GM21526 (cell line): ENCODE measurements at regions not wholly inside any gene's neighbourhood (a gene's known extent, or its start where the extent isn't known, plus 50 kb on each side); places are given as distances from the start of the nearest gene placed in this dataset.
"Not testable (repeated sequence)": the region's sequence is repeated elsewhere in the genome, so short reads cannot be mapped to it uniquely, and the experiment has no call there.

Source experiments
- ATAC-seq: cut with Tn5 transposase; IDR thresholded peaks from one replicate; pipeline ENCODE4 v1.9.1; 2021; ENCODE audit warnings: moderate library complexity; ENCODE audit not compliant: unreplicated experiment, low FRiP score

DNA sequence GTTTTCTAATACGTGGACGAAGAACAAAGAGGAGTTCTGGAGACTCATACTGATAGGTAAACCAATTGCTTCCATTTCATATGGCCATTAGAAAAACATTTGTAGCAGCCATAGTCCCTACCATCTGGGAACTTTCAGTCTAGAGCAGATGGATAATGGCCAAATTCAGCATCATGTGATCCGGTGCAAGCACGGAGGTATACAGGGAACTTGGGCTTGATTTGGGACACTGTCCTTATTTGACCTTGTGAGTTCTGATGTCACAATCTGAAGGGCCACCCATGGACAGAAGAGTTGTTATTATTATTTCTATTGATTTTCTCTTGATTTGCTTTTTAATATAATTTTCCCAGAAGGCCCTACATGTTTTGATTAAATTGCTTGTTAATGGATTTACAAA, 154.6 kb upstream of the ZNF267 start:
- no peak for ATAC-seq

- ATAC-seq = no peak
These were observed 146.1 kb upstream of the ZNF267 start for GRCh38 chr16:31727553-31727952.

DNA sequence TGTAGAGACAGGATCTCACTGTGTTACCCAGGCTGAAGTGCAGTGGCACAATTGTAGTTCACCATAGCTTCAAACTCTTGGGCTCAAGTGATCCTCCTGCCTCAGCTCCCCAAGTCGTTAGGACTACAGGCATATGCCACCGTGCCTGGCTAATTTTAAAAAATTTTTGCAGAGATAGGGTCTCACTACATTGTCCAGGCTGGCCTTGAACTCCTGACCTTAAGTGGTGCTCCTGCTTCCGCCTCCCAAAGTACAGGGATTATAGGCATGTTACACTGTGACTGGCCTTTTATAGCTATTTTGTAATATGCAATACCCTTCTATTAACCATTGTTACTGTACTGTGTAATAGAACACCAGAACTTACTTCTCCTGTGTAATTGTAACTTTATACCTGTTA, 139.3 kb upstream of the ZNF267 start:
- no peak for ATAC-seq

DNA sequence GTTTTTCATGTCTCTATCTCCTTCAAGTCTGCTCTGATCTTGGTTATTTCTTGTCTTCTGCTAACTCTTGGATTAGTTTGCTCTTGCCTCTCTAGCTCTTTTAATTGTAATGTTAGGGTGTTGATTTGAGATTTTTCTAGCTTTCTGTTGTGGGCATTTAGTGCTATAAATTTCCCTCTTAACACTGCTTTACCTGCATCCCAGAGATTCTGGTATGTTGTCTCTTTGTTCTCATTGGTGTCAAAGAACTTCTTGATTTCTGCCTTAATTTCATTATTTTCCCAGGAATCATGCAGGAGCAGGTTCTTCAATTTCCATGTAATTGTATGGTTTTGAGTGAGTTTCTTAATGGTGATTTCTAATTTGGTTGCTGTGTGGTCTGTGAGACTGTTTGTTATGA, 128.5 kb upstream of the ZNF267 start:
- not testable (repeated sequence) for ATAC-seq

GRCh38 chr16:31745900-31746299, 127.7 kb upstream of the ZNF267 start:
- no peak for ATAC-seq

- ATAC-seq = no peak
These were observed 118.5 kb upstream of the ZNF267 start for GRCh38 chr16:31754998-31755615.

DNA sequence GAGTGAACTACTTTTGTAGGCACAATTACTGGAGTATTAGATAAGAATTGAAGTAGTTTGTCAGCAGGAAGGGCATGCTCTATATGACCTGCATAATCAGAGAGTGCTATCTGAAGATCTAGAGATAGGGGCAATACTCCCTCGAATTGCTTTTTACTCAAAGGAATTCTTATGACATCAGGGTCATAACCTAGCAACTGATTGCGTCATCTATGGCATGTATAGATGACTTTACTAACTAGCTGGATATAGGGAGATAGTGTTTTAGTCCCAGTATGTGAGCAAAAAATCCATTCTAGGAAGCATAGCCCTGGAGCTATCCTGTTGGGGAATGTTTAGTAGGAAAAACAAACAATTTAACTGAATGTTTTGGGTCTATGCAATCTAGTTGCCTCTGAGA, 109.5 kb upstream of the ZNF267 start:
- no peak for ATAC-seq

DNA sequence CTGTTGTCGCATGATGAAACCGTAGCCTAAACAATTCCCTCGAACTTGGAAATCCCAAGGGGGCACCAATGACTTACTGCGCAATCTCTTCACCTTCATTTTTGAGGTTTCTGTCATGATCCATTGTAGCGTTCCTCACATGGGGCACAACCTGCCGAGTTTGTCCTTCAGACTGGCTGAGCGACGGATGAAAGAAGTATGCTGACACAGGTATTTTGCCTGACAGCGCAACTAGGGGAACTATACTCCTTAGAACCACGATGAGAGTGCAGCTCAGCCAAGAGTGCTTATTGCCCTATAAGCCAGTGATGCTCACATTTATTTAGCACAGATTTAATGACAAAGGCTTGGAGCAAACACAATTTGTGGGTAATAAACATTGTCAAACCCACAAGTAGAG, 106.3 kb upstream of the ZNF267 start:
- no peak for ATAC-seq

- ATAC-seq = no peak
These were observed 93.3 kb upstream of the ZNF267 start for GRCh38 chr16:31780342-31780741.

GRCh38 chr16:31785126-31785525, 88.5 kb upstream of the ZNF267 start:
- no peak for ATAC-seq

GRCh38 chr16:31807086-31807485, 66.5 kb upstream of the ZNF267 start:
- no peak for ATAC-seq

- ATAC-seq = no peak
These were observed 62.7 kb upstream of the ZNF267 start for GRCh38 chr16:31810863-31811262.

GRCh38 chr16:31816141-31816540, 57.5 kb upstream of the ZNF267 start:
- ATAC-seq = not testable (repeated sequence)

- ATAC-seq = no peak
These were observed 54.2 kb upstream of the ZNF267 start for GRCh38 chr16:31819386-31819785.

- no peak for ATAC-seq
These were observed 53.7 kb upstream of the ZNF267 start for GRCh38 chr16:31819948-31820347.
